Esophagus muscularis mucosa (tissue), 4 donors: ENCODE measurements at regions not wholly inside any gene's neighbourhood (a gene's known extent, or its start where the extent isn't known, plus 50 kb on each side); places are given as distances from the start of the nearest gene placed in this dataset.

Source experiments
- DNase-seq: peaks from one replicate; pipeline ENCODE4 v3.0.0-alpha.2; 2017; ENCODE audit errors: extremely low spot score
- H3K27ac ChIP-seq, 4 donors: fragments of 200-600 bp; sonication (generic); replicated peaks in 1 of 4; 1 replicate in 3 of 4; 2 replicates in 1 of 4; pipeline ENCODE4 v1.5.1; 2016 to 2019; ENCODE audit warnings: mild to moderate bottlenecking in 1 of 4
- H3K27me3 ChIP-seq, 4 donors: fragments of 200-600 bp; sonication (generic); one replicate each; pipeline versions ENCODE4 v1.5.1 to v1.6.0; 2016 to 2019
- H3K36me3 ChIP-seq, 4 donors: fragments of 200-600 bp; sonication (generic); one replicate each; pipeline ENCODE4 v1.5.1; 2016 to 2019
- H3K4me1 ChIP-seq, 4 donors: fragments of 200-600 bp; sonication (generic); one replicate each; pipeline ENCODE4 v1.5.1; 2016 to 2019
- H3K4me3 ChIP-seq, 4 donors: fragments of 200-600 bp; sonication (generic); 1 replicate in 2 of 4; 2 replicates in 2 of 4; pipeline ENCODE4 v1.5.1; 2016 to 2019; ENCODE audit warnings: mild to moderate bottlenecking in 4 of 4, moderate library complexity in 1 of 4
- H3K9me3 ChIP-seq, 4 donors: fragments of 200-600 bp; sonication (generic); 1 replicate in 3 of 4; 2 replicates in 1 of 4; pipeline ENCODE4 v1.5.1; 2016 to 2019
- CTCF ChIP-seq, 3 experiments: fragments of 200-600 bp in 2 of 3; fragments of 450-650 bp in 1 of 3; sonication (generic) in 2 of 3; IDR thresholded peaks; one replicate each; pipeline ENCODE4 v1.5.1; 2017 to 2019; ENCODE audit warnings: antibody characterized with exemption in 3 of 3, mild to moderate bottlenecking in 2 of 3, moderate library complexity in 1 of 3
- EP300 ChIP-seq: sonication (generic); formaldehyde crosslinking; IDR thresholded peaks from one replicate; pipeline ENCODE4 v1.6.1; 2017; ENCODE audit warnings: antibody characterized with exemption
- POLR2A ChIP-seq: fragments of 450-650 bp; IDR thresholded peaks from one replicate; pipeline ENCODE4 v1.6.1; 2017; ENCODE audit warnings: antibody characterized with exemption, moderate library complexity, mild to moderate bottlenecking, low read depth
- POLR2AphosphoS5 ChIP-seq, 2 donors: sonication (generic); formaldehyde crosslinking; IDR thresholded peaks; one replicate each; pipeline ENCODE4 v1.6.1; 2017; ENCODE audit warnings: antibody characterized with exemption in 2 of 2
- WGBS: methylation state at CpG from one replicate; pipeline ENCODE4 v1.1.5; 2018; 5-methylcytosine and 5-hydroxymethylcytosine counted together
- intact Hi-C: fragments of 100-400 bp; cut with DNase I; formaldehyde crosslinking; loops from one replicate; pipeline ENCODE4 v1.15.1; 2023

- Histone ChIP-seq H3K27me3 (no peaks in the 10 kb centered on the region), H3K27ac (no peak overlapping the region), H3K36me3 (no peaks in the 10 kb centered on the region), H3K4me1 (no peaks in the 10 kb centered on the region), H3K4me3 (no peak overlapping the region), H3K9me3 (no peaks in the 10 kb centered on the region)
- 94% methylated on average over 2 of the region's 2 CpGs for WGBS
- intact Hi-C loops = no loop called here
- TF ChIP-seq CTCF (IDR thresholded peaks at IDR 0.05) (no peak), POLR2A (no peak), EP300 (no peak), POLR2AphosphoS5 (IDR thresholded peaks at IDR 0.05) (no peak)
- no peak for DNase-seq
Observed at GRCh38 chr13:83220241-83220640, 662.0 kb downstream of the SLITRK1 start.

- Histone ChIP-seq H3K36me3 (no peaks in the 10 kb centered on the region), H3K27ac (no peak overlapping the region), H3K9me3 (no peaks in the 10 kb centered on the region), H3K4me3 (no peak overlapping the region), H3K27me3 (no peaks in the 10 kb centered on the region), H3K4me1 (no peaks in the 10 kb centered on the region)
- WGBS = 85% methylated on average over 3 of the region's 3 CpGs
- TF ChIP-seq CTCF (IDR thresholded peaks at IDR 0.05) (no peak), POLR2A (no peak), EP300 (no peak), POLR2AphosphoS5 (IDR thresholded peaks at IDR 0.05) (no peak)
- intact Hi-C loops = no loop called here
- no peak for DNase-seq
Observed at GRCh38 chr13:83219832-83220231, 662.4 kb downstream of the SLITRK1 start.

- intact Hi-C loops = no loop called here
- WGBS = 64% methylated on average over 1 of the region's 1 CpG
- TF ChIP-seq EP300 (no peak), POLR2AphosphoS5 (IDR thresholded peaks at IDR 0.05) (no peak), CTCF (IDR thresholded peaks at IDR 0.05) (no peak), POLR2A (no peak)
Observed at GRCh38 chr13:83216479-83217245, 665.6 kb downstream of the SLITRK1 start.

GRCh38 chr13:83215627-83216026 lies 666.6 kb downstream of the SLITRK1 start:
- Histone ChIP-seq H3K9me3 (peaks cover 0 to 8% (median 3%) of the 10 kb centered on the region in 4 donors), H3K27me3 (no peaks in the 10 kb centered on the region), H3K27ac (no peak overlapping the region), H3K36me3 (no peaks in the 10 kb centered on the region), H3K4me3 (no peak overlapping the region), H3K4me1 (no peaks in the 10 kb centered on the region)
- TF ChIP-seq POLR2A (no peak), CTCF (IDR thresholded peaks at IDR 0.05) (no peak), EP300 (no peak), POLR2AphosphoS5 (IDR thresholded peaks at IDR 0.05) (no peak)
- no peak for DNase-seq
- WGBS = 89% methylated on average over 1 of the region's 1 CpG
- intact Hi-C loops = no loop called here

More at GRCh38 chr13:83216479-83217245, 665.6 kb downstream of the SLITRK1 start:
- no peak overlapping the region for H3K27ac ChIP-seq
- peaks cover 0 to 7% (median 2%) of the 10 kb centered on the region in 4 donors for H3K9me3 ChIP-seq
- H3K36me3 ChIP-seq = no peaks in the 10 kb centered on the region
- H3K4me3 ChIP-seq = no peak overlapping the region
- no peak for DNase-seq
- H3K4me1 ChIP-seq = no peaks in the 10 kb centered on the region
- H3K27me3 ChIP-seq = no peaks in the 10 kb centered on the region
